ENCODE measurements at regions not wholly inside any gene's neighbourhood (a gene's known extent, or its start where the extent isn't known, plus 50 kb on each side); places are given as distances from the start of the nearest gene placed in this dataset.

- no peak overlapping the region for H2AFZ ChIP-seq (ENCODE audit: insufficient read depth, low read depth, low read length, poor library complexity, severe bottlenecking)
- ChIA-PET CTCF (no interaction called here), POLR2A (no interaction called here)
- intact Hi-C loops (cut with micrococcal nuclease), result no loop called here
- ATAC-seq (ENCODE audit: low read depth) (no peak), DNase-seq (no peak)
- H3K27ac ChIP-seq (ENCODE audit: low read length in 2 of 2), result no peak overlapping the region
- Mint-ChIP-seq H3K4me3 (no peak overlapping the region), H3K4me1 (no peaks in the 10 kb centered on the region), H3K27ac (no peak overlapping the region), H3K9me3 (ENCODE audit: insufficient read depth) (peaks cover 3% of the 10 kb centered on the region), H3K27me3 (peaks cover 45% of the 10 kb centered on the region)
- peaks cover 0 to 8% (median 4%) of the 10 kb centered on the region in 3 donors for H3K9me3 ChIP-seq (ENCODE audit: control extremely low read depth in 1 of 3, control insufficient read depth in 2 of 3, insufficient read depth in 1 of 3, low read length in 2 of 3)
- no peaks in the 10 kb centered on the region for H3K4me1 ChIP-seq (ENCODE audit: control insufficient read depth in 2 of 2, insufficient read depth in 2 of 2, low read length in 2 of 2)
- no peaks in the 10 kb centered on the region for H3K36me3 ChIP-seq (replicated peaks in 1 of 2; ENCODE audit: control extremely low read depth in 1 of 2, control insufficient read depth in 1 of 2, extremely low read depth in 1 of 2, insufficient read depth in 2 of 2, low read length in 1 of 2)
- H3K4me3 ChIP-seq (ENCODE audit: control extremely low read depth in 1 of 5, extremely low read depth in 1 of 5, insufficient read depth in 1 of 5, low read depth in 2 of 5, low read length in 4 of 5), result no peak overlapping the region
- H3K9ac ChIP-seq (ENCODE audit: low read length), result no peak overlapping the region
- no peak overlapping the region for H3K4me2 ChIP-seq (replicated peaks; ENCODE audit: low read depth, low read length, poor library complexity, severe bottlenecking)
- WGBS (ENCODE audit: insufficient coverage), result 73% methylated on average over 3 of the region's 3 CpGs
- no peaks in the 10 kb centered on the region for H4K20me1 ChIP-seq (ENCODE audit: control insufficient read depth, insufficient read depth, low read length, poor library complexity, severe bottlenecking)
- H3K79me2 ChIP-seq (ENCODE audit: control insufficient read depth, insufficient read depth, low read length), result no peaks in the 10 kb centered on the region
- TF ChIP-seq CTCF (IDR thresholded peaks at IDR 0.05), result no peak
- no peak for TF ChIP-seq EZH2 (IDR thresholded peaks at IDR 0.05; ENCODE audit: borderline replicate concordance, insufficient read depth, low read depth, low read length, poor library complexity, severe bottlenecking)
- H3K27me3 ChIP-seq (replicated peaks in 1 of 4; ENCODE audit: control extremely low read depth in 1 of 4, control insufficient read depth in 3 of 4, insufficient read depth in 4 of 4, low read length in 3 of 4), result peaks cover 0 to 35% (median 3%) of the 10 kb centered on the region in 4 experiments
These were observed 411.9 kb upstream of the TNP1 start for GRCh38 chr2:217271813-217272212.

GRCh38 chr2:217270485-217271121, 410.7 kb upstream of the TNP1 start:
- H3K4me1 ChIP-seq (ENCODE audit: control insufficient read depth in 2 of 2, insufficient read depth in 2 of 2, low read length in 2 of 2), result no peaks in the 10 kb centered on the region
- H3K27ac Mint-ChIP-seq, result no peak overlapping the region
- no peaks in the 10 kb centered on the region for H3K36me3 ChIP-seq (replicated peaks in 1 of 2; ENCODE audit: control extremely low read depth in 1 of 2, control insufficient read depth in 1 of 2, extremely low read depth in 1 of 2, insufficient read depth in 2 of 2, low read length in 1 of 2)
- no peak overlapping the region for H3K4me3 ChIP-seq (ENCODE audit: control extremely low read depth in 1 of 5, extremely low read depth in 1 of 5, insufficient read depth in 1 of 5, low read depth in 2 of 5, low read length in 4 of 5)
- no peak for TF ChIP-seq CTCF (IDR thresholded peaks at IDR 0.05)
- H3K9ac ChIP-seq (ENCODE audit: low read length), result no peak overlapping the region
- WGBS (ENCODE audit: insufficient coverage), result 100% methylated on average over 1 of the region's 1 CpG
- no peak overlapping the region for H3K27ac ChIP-seq (ENCODE audit: low read length in 2 of 2)
- H2AFZ ChIP-seq (ENCODE audit: insufficient read depth, low read depth, low read length, poor library complexity, severe bottlenecking), result no peak overlapping the region
- DNase-seq (no peak), ATAC-seq (ENCODE audit: low read depth) (no peak)
- ChIA-PET POLR2A (no interaction called here), CTCF (no interaction called here)
- no peaks in the 10 kb centered on the region for H4K20me1 ChIP-seq (ENCODE audit: control insufficient read depth, insufficient read depth, low read length, poor library complexity, severe bottlenecking)
- no peaks in the 10 kb centered on the region for H3K4me1 Mint-ChIP-seq
- intact Hi-C loops (cut with micrococcal nuclease), result no loop called here
- H3K27me3 Mint-ChIP-seq, result peaks cover 40% of the 10 kb centered on the region
- H3K9me3 ChIP-seq (ENCODE audit: control extremely low read depth in 1 of 3, control insufficient read depth in 2 of 3, insufficient read depth in 1 of 3, low read length in 2 of 3), result peaks cover 0 to 12% (median 5%) of the 10 kb centered on the region in 3 donors
- H3K4me3 Mint-ChIP-seq, result no peak overlapping the region
- no peaks in the 10 kb centered on the region for H3K79me2 ChIP-seq (ENCODE audit: control insufficient read depth, insufficient read depth, low read length)
- peaks cover 3% of the 10 kb centered on the region for H3K9me3 Mint-ChIP-seq (ENCODE audit: insufficient read depth)
- no peak overlapping the region for H3K4me2 ChIP-seq (replicated peaks; ENCODE audit: low read depth, low read length, poor library complexity, severe bottlenecking)
- H3K27me3 ChIP-seq (replicated peaks in 1 of 4; ENCODE audit: control extremely low read depth in 1 of 4, control insufficient read depth in 3 of 4, insufficient read depth in 4 of 4, low read length in 3 of 4), result peaks cover 0 to 36% (median 2%) of the 10 kb centered on the region in 4 experiments
